GM23248 (cell line): ENCODE measurements at regions not wholly inside any gene's neighbourhood (a gene's known extent, or its start where the extent isn't known, plus 50 kb on each side); places are given as distances from the start of the nearest gene placed in this dataset.

ENCODE experiments used
- EZH2 ChIP-seq: fragments of 200-600 bp; sonication (generic); IDR thresholded peaks from 2 replicates; pipeline ENCODE4 v1.6.1; 2018; ENCODE audit warnings: antibody characterized with exemption, mild to moderate bottlenecking; ENCODE audit not compliant: insufficient read depth, poor library complexity, severe bottlenecking
- EZH2phosphoT487 ChIP-seq: fragments of 200-600 bp; sonication (generic); IDR thresholded peaks from 2 replicates; pipeline ENCODE4 v1.6.1; 2018; ENCODE audit warnings: antibody characterized with exemption, moderate library complexity, mild to moderate bottlenecking, low read depth; ENCODE audit not compliant: insufficient read depth

DNA sequence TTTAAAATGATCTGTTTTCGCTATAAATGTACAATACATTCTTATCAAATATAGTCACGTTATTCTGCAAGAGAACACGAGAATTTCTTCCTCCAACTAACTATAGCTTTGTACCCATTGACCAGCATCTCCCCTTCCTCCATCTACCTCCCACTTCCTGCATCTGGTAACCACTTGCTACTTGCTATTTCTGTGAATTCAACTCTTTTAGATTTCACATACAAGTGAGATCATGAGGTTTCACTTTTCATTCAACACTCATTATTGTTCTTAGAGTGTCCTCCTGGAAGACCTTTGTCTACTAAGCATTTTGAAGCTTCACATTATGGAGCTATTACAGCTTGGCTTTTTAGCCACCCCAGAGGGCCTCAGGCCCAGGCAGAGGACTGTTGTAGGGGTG is 741.3 kb upstream of the FZD8 start:
- TF ChIP-seq EZH2 (no peak), EZH2phosphoT487 (no peak)
